GM19452 (cell line): ENCODE measurements at regions not wholly inside any gene's neighbourhood (a gene's known extent, or its start where the extent isn't known, plus 50 kb on each side); places are given as distances from the start of the nearest gene placed in this dataset.

Source experiments
- ATAC-seq: cut with Tn5 transposase; IDR thresholded peaks from one replicate; pipeline ENCODE4 v1.9.1; 2021; ENCODE audit not compliant: unreplicated experiment

- ATAC-seq: no peak
These were observed 813.3 kb downstream of the BCL11B start for GRCh38 chr14:98458702-98459101.

GRCh38 chr14:98462908-98463307, 809.1 kb downstream of the BCL11B start:
- ATAC-seq: no peak

- no peak for ATAC-seq
These were observed 805.2 kb downstream of the BCL11B start for GRCh38 chr14:98466807-98467206.

- ATAC-seq: no peak
These were observed 801.3 kb downstream of the BCL11B start for GRCh38 chr14:98470663-98471062.

DNA sequence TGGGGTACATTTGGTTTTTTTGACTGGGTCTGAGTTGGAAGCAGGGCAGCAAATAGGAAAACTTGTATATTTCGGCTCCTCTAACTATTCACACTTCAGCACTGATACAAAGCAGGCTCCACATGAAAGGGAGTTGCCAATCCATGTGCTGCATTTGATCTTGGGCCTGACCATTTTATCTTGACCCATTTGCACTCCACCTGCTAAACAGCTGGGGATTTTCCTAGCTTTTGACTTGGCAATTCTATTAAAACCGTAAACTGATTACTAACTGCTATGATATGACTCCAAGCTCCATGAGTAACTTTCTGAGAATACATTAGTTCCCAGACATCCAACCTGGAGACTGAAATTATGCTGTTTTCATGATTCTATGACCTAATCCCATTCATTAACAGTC, 797.1 kb downstream of the BCL11B start:
- no peak for ATAC-seq

DNA sequence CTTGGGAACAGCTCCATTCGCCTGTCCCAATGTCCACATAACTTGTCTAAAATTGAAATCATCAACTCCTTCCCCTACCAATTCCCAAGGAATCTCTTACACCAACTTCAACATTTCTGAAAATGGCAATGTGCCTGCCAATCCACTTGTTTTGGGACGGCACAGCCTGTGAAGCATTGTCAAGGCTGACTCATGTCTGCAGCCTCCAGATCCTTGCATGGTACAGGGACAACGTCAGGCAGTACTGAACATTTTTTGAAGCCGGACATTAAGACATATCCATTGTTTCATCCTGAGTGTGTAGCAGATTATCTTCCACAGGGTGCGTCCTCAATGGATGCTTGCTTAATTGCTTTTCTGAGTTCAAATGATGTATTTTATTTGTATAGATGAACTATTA, 794.1 kb downstream of the BCL11B start:
- ATAC-seq: no peak

DNA sequence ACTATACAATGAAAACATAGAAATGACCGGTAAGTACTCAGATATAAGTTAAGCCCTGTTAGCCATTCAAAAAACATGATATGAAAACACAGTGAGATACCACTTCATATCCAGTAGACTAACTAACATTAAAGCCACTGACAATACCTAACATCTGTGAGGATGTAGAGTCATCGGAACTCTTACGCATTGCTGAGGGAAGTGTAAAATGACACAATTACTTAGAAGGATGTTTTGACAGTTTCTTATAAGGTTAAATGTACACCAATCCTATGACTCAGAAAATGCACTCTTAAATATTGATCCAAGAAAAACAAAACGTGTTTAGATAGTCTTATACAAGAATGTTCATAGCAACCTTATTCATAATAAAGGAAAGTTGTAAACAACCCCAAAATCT, 782.9 kb downstream of the BCL11B start:
- no peak for ATAC-seq

GRCh38 chr14:98494582-98494981, 777.4 kb downstream of the BCL11B start:
- ATAC-seq: no peak

DNA sequence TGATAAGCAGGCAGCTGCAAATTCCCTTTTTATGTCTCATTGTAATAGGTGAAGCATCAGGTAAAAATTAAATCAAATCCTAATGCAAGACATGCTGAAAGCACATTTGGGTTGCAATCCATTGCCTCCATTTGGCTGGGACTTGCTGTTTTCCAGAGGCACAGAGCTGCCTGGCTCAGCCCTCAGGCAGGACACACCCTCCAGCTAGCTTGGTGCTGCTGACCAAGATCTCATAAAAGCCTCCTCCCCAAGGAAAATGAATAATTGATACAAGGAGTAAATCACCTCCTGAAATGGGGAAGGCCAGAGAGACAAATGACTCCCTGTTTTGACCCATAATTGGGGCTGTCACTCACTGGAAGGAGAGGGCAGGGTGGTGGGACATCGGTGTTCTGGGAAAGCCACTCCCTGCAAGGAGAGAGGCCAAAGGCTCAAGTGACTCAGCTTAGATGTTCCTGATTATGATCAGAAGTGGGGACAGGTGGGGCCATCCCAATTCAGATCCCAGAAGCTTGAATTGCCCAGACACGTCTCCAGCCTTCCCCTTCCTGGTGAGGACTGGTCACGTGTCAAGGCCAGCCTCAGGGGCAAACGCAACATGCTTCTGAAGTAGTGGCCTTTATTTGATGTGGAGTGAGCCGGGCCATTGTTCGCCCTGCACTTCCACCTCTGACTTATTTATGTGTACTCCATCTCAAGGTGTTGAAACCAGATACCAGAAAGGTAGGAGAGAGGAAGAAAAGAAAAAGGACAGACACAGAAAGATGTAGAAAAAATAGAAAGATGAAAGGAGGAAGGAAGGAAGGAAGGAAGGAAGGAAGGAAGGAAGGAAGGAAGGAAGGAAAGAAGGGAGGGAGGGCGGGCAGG, 773.7 kb downstream of the BCL11B start:
- ATAC-seq: no peak

DNA sequence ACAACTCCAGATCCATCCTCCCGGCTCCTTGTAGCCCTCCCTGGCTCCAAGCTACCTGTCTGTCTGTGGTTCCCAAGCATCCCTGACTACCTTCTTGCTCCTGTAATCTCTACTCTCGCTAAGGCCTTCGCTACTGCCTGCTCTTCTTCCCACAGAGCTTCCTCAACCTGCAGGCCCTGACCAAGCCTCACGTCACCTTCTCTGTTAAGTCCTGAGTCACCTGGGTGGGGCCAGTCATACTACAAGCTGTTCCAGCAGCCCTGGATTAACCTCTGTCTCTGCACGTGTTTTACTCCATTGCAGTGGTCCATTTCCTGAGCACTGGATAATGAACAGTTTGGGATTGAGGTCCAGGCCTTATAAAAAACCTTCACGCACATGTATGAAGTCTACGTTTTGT, 770.7 kb downstream of the BCL11B start:
- no peak for ATAC-seq

GRCh38 chr14:98501836-98502235, 770.2 kb downstream of the BCL11B start:
- no peak for ATAC-seq

GRCh38 chr14:98503086-98503815, 768.7 kb downstream of the BCL11B start:
- ATAC-seq: no peak

DNA sequence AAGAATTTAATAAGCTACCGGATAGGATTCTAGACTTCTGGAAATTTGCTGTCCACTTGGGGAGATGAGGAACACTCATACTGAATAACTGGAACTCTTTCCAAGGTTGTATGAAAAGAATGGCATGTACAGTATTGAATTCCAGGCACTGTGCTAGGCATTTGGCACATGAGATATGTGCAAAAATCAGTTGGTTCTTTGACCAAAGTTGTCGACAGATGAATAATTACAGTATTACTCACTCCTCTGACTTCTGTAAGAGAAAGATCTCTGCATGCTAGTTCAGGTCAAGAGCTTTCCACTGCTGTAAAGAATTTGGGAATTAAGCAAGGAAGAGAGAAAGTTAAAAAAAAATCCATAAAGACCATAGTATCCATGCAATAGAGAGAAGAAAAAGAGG, 764.7 kb downstream of the BCL11B start:
- no peak for ATAC-seq

DNA sequence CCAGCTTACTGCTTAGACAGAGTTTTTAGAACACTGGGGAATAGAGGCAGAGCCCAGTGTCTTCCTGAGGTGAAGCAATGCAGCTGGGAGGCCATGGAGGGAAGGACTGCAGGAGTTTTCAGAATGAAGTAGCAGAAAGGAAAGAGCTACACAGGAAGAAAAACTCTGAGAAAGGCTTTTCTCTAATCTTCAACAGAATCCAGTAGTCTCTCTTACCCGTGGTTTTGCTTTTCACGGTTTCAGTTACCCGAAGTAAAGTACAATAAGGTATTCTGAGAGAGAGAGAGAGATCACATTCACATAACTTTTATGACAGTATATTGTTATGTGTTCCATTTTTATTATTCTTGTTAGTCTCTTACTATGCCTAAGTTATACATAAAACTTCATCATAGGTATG, 761.6 kb downstream of the BCL11B start:
- no peak for ATAC-seq

- no peak for ATAC-seq
These were observed 759.3 kb downstream of the BCL11B start for GRCh38 chr14:98512501-98513251.

DNA sequence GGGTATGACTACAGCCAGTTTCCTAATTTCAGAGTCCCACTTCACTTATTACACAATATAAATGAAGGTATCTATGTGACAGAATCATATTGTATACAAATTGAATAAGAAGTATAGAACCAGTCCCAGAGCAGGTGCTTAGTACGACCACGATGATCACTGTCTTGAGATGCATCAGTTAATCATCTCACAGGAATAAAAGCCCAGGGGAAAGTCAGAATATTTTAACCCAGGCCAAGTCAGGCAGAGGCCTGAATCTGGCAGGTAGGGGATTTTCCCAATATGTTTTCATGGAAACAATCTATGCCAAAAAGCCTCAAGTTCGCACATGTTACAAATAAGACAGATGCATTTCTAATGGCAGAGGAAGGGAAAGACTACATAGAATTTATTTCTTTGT, 758.4 kb downstream of the BCL11B start:
- no peak for ATAC-seq

- no peak for ATAC-seq
These were observed 758.0 kb downstream of the BCL11B start for GRCh38 chr14:98514016-98514415.

DNA sequence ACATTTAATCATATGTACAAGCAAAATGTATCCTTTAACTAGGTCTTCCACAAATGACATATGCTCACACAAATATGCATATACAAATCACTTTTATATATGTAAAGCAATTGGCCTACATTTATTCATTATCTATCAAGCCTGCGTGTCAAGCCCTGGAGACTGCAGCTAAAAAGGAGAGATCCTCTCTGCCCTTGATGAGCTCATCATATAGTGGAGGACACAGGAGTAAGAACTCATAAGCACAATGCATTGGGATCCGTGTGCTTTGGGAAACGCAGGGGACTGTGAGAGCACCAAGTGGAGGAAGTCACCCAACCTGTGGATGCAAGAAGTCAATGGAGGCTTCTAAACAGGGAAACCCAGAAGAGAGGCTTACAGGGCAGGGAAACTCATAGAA, 735.7 kb downstream of the BCL11B start:
- ATAC-seq: no peak

DNA sequence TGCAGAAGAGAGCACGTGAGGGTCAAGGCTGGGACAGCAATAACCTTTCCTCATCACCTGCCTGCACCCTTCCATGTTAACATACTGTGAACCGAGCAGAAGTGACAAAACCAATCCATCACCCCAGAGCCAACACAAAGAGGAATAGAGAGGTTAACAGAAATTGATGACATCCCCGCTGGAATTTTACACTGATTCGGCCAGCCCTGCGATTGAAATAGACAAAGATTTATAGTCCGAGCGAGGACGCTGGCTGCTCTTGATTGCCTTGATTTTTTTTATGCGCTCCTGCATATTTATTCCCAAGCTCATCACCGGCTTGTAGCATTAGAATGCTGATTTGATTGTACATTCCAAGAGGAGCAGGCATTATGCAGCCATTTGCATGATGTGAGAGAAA, 729.7 kb downstream of the BCL11B start:
- no peak for ATAC-seq

DNA sequence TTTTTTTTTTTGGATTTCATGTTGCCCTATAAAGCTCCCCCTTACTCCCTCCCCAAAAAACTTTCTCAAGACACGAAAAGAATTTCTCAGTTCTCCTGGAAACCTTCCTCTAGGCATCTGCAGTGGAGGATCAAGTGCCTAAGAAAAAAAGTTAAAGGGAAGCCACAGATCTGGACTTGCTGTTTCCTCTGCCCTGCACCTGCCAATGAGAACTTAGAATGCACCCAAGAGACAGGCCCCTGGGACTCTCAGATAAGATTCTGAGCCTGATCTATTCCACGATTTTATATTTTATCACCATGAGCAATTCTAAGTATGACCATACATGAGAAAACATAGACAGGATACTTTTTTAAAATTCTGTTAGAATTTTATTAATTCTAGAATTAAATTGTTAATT, 728.9 kb downstream of the BCL11B start:
- ATAC-seq: no peak

- no peak for ATAC-seq
These were observed 727.8 kb downstream of the BCL11B start for GRCh38 chr14:98544174-98544573.

DNA sequence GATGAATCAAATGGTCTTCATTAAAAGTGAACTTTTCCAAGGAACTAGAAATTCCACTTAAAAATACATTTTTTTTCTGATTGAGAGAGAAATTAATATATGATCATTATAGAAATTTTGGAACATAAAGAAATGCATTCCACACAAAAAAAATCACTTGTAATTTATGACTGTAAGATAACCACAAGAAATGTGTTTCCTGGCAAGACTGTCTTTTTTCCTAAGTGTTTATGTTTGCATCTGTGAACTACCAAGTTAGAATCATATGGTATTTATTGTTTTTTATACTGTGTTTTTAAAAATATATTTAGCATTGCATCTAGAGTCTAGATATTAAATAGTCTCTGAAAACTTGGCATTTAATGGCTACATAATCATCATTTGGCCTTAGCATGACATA, 726.8 kb downstream of the BCL11B start:
- no peak for ATAC-seq
